Retinal pigment epithelial cell (primary cell): ENCODE measurements at regions not wholly inside any gene's neighbourhood (a gene's known extent, or its start where the extent isn't known, plus 50 kb on each side); places are given as distances from the start of the nearest gene placed in this dataset.

ENCODE experiments used
- DNase-seq: peaks from one replicate; pipeline ENCODE4 v3.0.0-alpha.2; 2010; ENCODE audit warnings: low read depth
- H3K4me3 ChIP-seq: 2 replicates; pipeline ENCODE4 v1.5.1; 2011; ENCODE audit warnings: mild to moderate bottlenecking, low read length, control low read depth, moderate library complexity
- TF ChIP-seq, protein P1 (sequence below): conservative IDR thresholded peaks from 2 replicates; pipeline ENCODE4 v1.5.1; 2011; ENCODE audit warnings: low read depth, low read length, control low read depth, inconsistent platforms

DNA sequence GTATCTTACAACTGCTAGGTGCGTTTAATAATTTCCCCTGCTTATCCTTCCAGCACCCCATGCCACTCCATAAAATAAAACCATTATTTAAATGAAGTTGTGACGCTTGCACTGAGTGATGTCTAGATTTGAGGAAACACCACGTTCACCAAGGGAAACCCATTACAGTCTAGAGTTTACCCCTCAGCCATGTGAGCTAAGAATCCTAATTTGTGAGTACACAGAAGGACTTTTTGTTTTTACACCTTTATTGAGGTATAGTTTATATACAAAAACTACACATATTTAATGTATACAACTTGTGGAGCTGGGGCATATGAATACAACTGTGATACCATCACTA, 326.8 kb downstream of the RAPGEF2 start:
- TF ChIP-seq, protein P1, sequence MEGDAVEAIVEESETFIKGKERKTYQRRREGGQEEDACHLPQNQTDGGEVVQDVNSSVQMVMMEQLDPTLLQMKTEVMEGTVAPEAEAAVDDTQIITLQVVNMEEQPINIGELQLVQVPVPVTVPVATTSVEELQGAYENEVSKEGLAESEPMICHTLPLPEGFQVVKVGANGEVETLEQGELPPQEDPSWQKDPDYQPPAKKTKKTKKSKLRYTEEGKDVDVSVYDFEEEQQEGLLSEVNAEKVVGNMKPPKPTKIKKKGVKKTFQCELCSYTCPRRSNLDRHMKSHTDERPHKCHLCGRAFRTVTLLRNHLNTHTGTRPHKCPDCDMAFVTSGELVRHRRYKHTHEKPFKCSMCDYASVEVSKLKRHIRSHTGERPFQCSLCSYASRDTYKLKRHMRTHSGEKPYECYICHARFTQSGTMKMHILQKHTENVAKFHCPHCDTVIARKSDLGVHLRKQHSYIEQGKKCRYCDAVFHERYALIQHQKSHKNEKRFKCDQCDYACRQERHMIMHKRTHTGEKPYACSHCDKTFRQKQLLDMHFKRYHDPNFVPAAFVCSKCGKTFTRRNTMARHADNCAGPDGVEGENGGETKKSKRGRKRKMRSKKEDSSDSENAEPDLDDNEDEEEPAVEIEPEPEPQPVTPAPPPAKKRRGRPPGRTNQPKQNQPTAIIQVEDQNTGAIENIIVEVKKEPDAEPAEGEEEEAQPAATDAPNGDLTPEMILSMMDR: no peak
- H3K4me3 ChIP-seq: no peak overlapping the region
- DNase-seq: no peak

DNA sequence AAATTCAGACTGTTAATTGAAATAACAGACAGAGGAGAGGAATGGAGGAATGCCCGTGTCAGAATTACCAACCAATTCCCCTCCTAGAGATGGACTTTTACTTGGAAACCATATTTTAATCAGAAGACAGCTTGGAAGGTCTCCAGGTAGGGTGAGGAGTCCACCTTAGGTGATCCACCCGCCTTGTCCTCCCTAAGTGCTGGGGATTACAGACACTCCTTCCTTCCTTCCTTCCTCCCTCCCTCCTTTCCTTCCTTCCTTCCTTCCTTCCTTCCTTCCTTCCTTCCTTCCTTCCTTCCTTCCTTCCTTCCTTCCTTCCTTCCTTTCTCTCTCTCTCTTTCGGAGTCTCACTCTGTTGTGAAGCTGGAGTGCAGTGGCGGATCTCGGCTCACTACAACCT, 328.0 kb downstream of the RAPGEF2 start:
- no peak overlapping the region for H3K4me3 ChIP-seq
- TF ChIP-seq, protein P1: no peak
- DNase-seq: no peak

DNA sequence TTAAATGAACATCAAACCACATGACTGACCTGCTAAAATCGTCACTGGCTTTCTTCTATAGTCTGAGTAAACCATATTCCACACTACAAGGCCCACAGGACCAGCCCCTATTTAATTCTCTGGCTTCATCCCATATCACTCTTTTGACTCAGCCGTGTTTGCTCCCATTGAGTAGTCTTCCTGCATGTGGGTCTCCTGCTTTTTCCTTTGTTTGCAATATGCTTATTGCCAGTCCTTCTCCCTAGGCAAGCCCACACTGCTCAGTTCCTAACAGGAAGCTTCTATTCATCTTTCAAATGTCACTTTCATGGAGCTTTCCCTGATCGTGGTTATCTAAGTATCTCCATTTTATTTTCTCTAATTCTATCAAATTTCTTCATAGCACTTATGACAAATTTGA, 329.6 kb downstream of the RAPGEF2 start:
- TF ChIP-seq, protein P1: no peak
- no peak overlapping the region for H3K4me3 ChIP-seq
- no peak for DNase-seq

DNA sequence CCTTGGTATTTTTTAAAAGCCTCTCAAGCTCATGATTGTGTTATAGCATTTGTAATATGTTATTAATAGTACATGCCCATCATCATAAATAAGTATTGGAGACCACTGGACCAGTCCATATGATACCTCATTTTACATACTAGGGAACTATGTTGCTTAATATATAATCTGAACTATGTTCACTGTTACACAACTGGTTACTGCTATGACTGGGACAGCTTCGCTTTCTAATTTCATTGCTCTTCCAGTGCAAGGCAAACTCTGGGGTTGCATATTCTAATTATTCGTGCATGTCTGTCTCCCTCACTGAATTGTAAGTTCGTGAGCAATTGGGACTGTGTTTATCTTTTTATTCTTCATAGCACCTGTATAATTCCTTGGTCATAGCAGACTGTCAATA, 330.5 kb downstream of the RAPGEF2 start:
- TF ChIP-seq, protein P1: no peak
- no peak for DNase-seq
- H3K4me3 ChIP-seq: no peak overlapping the region

DNA sequence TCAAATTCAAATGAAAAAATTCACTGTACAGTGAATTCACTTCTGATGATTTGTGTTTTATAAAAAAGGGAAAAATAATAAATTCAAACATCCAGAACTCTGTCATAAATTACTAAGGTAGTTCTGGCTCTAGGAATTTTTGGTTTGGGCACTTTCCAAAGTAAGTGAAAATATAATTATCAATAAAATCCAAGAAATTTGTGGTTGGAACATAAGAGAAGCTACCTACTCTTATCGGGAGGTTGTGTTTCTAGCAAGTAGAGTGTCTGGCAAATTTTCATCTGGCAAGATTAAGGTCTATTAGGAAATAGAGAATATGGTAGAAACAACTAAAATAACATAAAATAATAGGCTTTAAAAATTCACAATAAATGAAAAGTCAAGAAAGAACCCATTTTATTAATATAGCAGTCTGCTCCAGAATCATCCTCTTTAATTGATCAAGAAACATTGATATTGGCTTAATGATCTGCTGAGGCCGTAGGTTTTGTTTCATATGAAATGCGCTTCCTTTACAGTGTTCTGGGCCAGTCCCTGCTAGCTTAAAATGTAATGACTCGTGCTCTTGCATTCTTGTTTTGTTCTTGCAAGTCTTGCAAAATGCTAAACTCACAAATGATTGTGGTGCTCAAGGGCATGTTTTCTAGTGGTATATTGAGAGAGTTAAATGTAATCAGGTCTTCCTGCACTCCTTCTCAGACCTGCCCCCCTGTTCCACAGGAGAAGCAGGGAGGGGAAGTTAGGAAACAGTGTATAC, 331.4 kb downstream of the RAPGEF2 start:
- TF ChIP-seq, protein P1: no peak
- DNase-seq: no peak
- no peak overlapping the region for H3K4me3 ChIP-seq

DNA sequence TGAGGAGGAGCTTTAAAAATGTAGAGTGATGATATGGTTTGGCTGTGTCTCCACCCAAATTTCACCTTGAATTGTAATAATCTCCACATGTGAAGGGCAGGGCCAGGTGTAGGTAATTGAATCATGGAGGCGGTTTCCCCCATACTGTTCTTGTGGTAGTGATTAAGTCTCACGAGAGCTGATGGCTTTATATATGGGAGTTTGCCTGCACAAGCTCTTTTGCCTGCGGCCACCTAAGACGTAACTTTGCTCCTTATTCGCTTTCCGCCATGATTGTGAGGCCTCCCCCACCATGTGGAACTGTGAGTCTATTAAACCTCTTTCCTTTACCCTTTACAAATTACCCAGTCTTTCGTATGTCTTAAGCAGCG, 332.0 kb downstream of the RAPGEF2 start:
- DNase-seq: no peak
- TF ChIP-seq, protein P1: no peak
- no peak overlapping the region for H3K4me3 ChIP-seq

DNA sequence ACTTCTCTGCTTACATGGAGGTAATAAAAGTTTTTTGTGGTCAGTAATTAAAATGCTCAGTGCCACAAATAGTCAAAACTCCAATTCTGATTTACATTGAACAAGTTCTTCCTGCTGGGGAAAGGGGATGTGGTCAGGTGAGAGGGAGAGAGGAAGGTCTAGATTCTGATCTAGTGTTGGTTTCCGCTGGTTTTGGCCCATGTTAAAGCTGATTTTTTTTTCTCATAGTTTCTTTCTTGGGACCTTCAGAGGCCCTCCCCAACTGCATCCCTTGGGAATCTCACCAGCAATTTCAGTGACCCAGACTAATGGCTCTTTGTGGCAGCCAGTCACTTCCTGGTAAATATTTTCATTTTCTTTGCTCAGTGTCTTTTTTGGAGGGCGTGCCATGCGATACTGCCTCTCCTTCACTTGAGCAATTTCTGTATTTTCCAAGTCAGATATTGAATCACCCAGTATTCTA, 332.7 kb downstream of the RAPGEF2 start:
- TF ChIP-seq, protein P1: no peak
- no peak for DNase-seq
- H3K4me3 ChIP-seq: no peak overlapping the region
